WERI-Rb-1 (cell line): ENCODE measurements at regions not wholly inside any gene's neighbourhood (a gene's known extent, or its start where the extent isn't known, plus 50 kb on each side); places are given as distances from the start of the nearest gene placed in this dataset.

Experiments
- DNase-seq: peaks from one replicate; pipeline ENCODE4 v3.0.0-alpha.2; 2020
- H3K27ac ChIP-seq: fragments of 250-450 bp; sonication (Bioruptor Pico); 2 replicates; pipeline ENCODE4 v1.5.1; 2020; ENCODE audit warnings: mild to moderate bottlenecking, moderate library complexity
- H3K27me3 ChIP-seq: fragments of 250-450 bp; sonication (Bioruptor Pico); 2 replicates; pipeline ENCODE4 v1.5.1; 2021; ENCODE audit warnings: mild to moderate bottlenecking, low read depth, moderate library complexity; ENCODE audit not compliant: insufficient read depth, severe bottlenecking
- H3K36me3 ChIP-seq: fragments of 250-450 bp; sonication (Bioruptor Pico); 2 replicates; pipeline ENCODE4 v1.5.1; 2020; ENCODE audit warnings: mild to moderate bottlenecking, moderate library complexity
- H3K4me3 ChIP-seq: 2 replicates; pipeline ENCODE4 v1.5.1; 2011; ENCODE audit warnings: low read depth, mild to moderate bottlenecking, control low read depth, low read length
- H3K9me3 ChIP-seq: fragments of 250-450 bp; sonication (Bioruptor Pico); 2 replicates; pipeline ENCODE4 v1.5.1; 2021; ENCODE audit warnings: mild to moderate bottlenecking, moderate library complexity; ENCODE audit not compliant: severe bottlenecking
- TF ChIP-seq, protein P1 (sequence below): IDR thresholded peaks from 2 replicates; pipeline ENCODE4 v1.5.1; 2011; ENCODE audit warnings: low read depth, mild to moderate bottlenecking, control low read depth, inconsistent platforms, low read length

DNA sequence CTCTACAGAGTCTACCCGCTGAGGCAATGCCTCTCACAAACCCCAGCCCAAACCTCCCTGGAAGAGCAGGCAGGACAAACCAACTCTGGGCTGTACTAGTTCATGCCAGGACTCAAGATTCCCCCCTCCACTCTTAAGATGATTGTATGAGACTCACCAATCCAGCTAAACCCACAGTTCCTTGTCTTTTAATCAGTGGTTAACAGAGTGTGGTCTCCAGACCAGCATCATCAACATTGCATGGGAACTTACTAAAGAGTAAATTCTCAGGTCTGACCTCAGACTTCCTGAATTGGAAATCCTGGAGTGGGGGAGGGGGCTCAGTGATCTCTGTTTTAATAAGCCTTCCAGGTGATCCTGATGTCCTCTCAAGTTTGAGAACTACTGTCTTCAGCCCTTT, 240.9 kb downstream of the GAS1 start:
- Histone ChIP-seq H3K27ac (no peak overlapping the region), H3K27me3 (peaks cover 61% of the 10 kb centered on the region), H3K9me3 (no peaks in the 10 kb centered on the region), H3K36me3 (no peaks in the 10 kb centered on the region), H3K4me3 (no peak overlapping the region)
- TF ChIP-seq, protein P1, sequence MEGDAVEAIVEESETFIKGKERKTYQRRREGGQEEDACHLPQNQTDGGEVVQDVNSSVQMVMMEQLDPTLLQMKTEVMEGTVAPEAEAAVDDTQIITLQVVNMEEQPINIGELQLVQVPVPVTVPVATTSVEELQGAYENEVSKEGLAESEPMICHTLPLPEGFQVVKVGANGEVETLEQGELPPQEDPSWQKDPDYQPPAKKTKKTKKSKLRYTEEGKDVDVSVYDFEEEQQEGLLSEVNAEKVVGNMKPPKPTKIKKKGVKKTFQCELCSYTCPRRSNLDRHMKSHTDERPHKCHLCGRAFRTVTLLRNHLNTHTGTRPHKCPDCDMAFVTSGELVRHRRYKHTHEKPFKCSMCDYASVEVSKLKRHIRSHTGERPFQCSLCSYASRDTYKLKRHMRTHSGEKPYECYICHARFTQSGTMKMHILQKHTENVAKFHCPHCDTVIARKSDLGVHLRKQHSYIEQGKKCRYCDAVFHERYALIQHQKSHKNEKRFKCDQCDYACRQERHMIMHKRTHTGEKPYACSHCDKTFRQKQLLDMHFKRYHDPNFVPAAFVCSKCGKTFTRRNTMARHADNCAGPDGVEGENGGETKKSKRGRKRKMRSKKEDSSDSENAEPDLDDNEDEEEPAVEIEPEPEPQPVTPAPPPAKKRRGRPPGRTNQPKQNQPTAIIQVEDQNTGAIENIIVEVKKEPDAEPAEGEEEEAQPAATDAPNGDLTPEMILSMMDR, result no peak
- DNase-seq, result no peak

DNA sequence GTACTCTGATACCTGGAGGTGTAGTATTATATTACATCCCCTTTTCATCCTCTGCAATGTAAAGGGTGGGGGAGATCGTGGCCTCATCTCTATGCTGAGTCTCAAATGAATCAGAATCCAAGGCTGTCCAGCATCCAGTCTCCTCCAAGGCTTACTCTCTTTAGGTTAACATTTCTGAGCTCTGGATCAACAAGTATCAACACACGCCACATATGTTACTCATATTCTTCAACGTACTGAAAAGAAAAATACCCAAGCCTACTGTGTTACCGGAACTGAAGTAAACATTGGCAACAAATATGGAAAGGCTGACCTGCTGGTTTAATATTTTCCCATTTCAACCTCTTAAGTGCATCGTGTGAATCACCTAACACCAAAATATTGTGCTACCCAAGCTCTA, 241.8 kb downstream of the GAS1 start:
- TF ChIP-seq, protein P1, result no peak
- Histone ChIP-seq H3K9me3 (no peaks in the 10 kb centered on the region), H3K27ac (no peak overlapping the region), H3K27me3 (peaks cover 62% of the 10 kb centered on the region), H3K4me3 (no peak overlapping the region), H3K36me3 (no peaks in the 10 kb centered on the region)
- DNase-seq, result no peak

DNA sequence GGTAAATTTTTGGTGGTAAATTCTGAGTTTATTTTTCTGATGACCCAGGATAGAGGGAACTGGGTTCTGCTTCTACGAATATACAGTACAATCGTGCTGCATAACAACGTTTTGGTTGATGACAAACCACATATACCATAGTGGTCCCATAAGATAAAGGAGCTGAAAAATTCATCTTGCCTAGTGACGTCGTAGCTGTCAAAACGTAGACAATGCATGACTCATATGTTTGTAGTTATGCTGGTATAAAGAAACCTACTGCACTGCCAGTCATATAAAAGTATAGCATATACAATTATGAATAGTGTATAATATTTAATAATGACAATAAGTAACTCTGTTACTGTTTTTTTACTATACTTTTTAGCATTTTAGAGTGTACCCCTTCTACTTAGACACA, 244.0 kb downstream of the GAS1 start:
- TF ChIP-seq, protein P1, result no peak
- peaks cover 65% of the 10 kb centered on the region for H3K27me3 ChIP-seq
- no peak for DNase-seq
- H3K9me3 ChIP-seq, result no peaks in the 10 kb centered on the region
- no peak overlapping the region for H3K4me3 ChIP-seq
- H3K27ac ChIP-seq, result no peak overlapping the region
- no peaks in the 10 kb centered on the region for H3K36me3 ChIP-seq

DNA sequence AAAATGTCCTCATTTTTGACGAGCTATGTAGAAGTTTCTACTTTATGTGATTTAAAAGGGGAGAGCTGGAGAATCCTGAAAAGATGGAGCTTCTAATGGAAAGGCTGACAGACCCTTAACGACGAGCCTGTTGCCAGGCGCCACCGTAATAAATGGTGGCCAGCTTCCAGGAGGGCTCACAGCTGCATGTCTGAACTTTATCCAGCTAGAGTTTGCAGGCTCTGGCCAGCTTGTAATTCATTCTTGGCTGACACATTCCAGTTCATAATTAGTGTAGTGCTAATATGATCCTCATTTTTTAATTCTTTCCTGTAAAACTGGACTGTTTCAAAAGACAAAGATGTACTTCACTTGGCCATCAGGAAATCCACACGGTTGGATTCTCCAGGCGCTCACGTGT, 246.7 kb downstream of the GAS1 start:
- H3K4me3 ChIP-seq, result no peak overlapping the region
- no peak for DNase-seq
- no peak overlapping the region for H3K27ac ChIP-seq
- TF ChIP-seq, protein P1, result no peak
- peaks cover 55% of the 10 kb centered on the region for H3K27me3 ChIP-seq
- no peaks in the 10 kb centered on the region for H3K36me3 ChIP-seq
- no peaks in the 10 kb centered on the region for H3K9me3 ChIP-seq

DNA sequence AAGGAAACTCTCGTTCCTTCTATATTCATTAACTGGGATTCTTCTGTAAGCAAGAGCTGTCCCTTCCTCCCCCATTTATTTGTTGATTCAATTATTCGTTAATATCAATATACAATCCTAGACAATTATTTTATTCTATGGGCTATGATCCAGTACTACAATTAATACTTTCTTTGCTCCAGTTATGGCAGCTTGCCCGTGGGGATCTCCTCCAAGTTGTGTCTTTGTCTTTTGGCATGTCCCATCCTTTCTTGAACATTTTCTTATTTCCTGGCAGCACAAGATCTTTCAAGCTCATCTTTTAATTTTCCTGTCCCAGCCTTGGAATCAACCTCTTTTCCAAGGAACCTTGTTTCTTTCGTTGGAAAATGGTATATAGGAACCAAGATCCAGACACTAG, 249.3 kb downstream of the GAS1 start:
- H3K27me3 ChIP-seq, result peaks cover 43% of the 10 kb centered on the region
- no peak overlapping the region for H3K27ac ChIP-seq
- no peaks in the 10 kb centered on the region for H3K36me3 ChIP-seq
- no peak overlapping the region for H3K4me3 ChIP-seq
- TF ChIP-seq, protein P1, result no peak
- no peak for DNase-seq
- no peaks in the 10 kb centered on the region for H3K9me3 ChIP-seq

GRCh38 chr9:86697213-86697612, 250.1 kb downstream of the GAS1 start:
- no peaks in the 10 kb centered on the region for H3K9me3 ChIP-seq
- no peak overlapping the region for H3K4me3 ChIP-seq
- H3K27ac ChIP-seq, result no peak overlapping the region
- H3K27me3 ChIP-seq, result peaks cover 39% of the 10 kb centered on the region
- TF ChIP-seq, protein P1, result no peak
- no peak for DNase-seq
- H3K36me3 ChIP-seq, result no peaks in the 10 kb centered on the region
